ENCODE measurements at regions not wholly inside any gene's neighbourhood (a gene's known extent, or its start where the extent isn't known, plus 50 kb on each side); places are given as distances from the start of the nearest gene placed in this dataset.

DNA sequence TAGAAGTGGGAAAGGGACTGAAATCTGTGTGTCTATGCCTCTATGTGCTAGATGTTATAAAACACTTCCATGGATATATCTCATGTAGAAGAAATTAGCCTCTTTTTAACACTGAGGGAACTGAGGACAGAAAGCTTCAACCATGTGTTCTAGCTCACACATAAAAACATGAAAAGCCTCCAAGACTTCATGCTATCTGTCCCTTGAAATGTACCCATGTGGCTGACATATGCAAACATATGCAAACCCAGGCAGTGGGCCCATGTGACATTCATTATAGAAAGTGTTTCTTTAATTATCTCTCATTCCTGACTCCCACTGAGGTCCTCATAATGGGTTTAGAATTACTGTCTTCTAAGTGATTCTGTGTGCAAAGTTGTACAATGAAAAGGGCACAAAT lies 134.7 kb upstream of the MAF start:
- Histone ChIP-seq H3K4me2 (replicated peaks; ENCODE audit: low read depth, low read length, poor library complexity, severe bottlenecking) (no peak overlapping the region), H3K9ac (ENCODE audit: low read length) (no peak overlapping the region), H4K20me1 (ENCODE audit: control insufficient read depth, insufficient read depth, low read length, poor library complexity, severe bottlenecking) (no peaks in the 10 kb centered on the region), H3K4me3 (ENCODE audit: control extremely low read depth in 1 of 5, extremely low read depth in 1 of 5, insufficient read depth in 1 of 5, low read depth in 2 of 5, low read length in 4 of 5) (no peak overlapping the region), H3K27ac (ENCODE audit: low read length in 2 of 2) (no peak overlapping the region), H3K36me3 (replicated peaks in 1 of 2; ENCODE audit: control extremely low read depth in 1 of 2, control insufficient read depth in 1 of 2, extremely low read depth in 1 of 2, insufficient read depth in 2 of 2, low read length in 1 of 2) (no peaks in the 10 kb centered on the region), H3K79me2 (ENCODE audit: control insufficient read depth, insufficient read depth, low read length) (no peaks in the 10 kb centered on the region), H3K9me3 (ENCODE audit: control extremely low read depth in 1 of 3, control insufficient read depth in 2 of 3, insufficient read depth in 1 of 3, low read length in 2 of 3) (peaks cover 0 to 3% (median 1%) of the 10 kb centered on the region in 3 donors), H3K4me1 (ENCODE audit: control insufficient read depth in 2 of 2, insufficient read depth in 2 of 2, low read length in 2 of 2) (no peaks in the 10 kb centered on the region), H2AFZ (ENCODE audit: insufficient read depth, low read depth, low read length, poor library complexity, severe bottlenecking) (no peak overlapping the region), H3K27me3 (replicated peaks in 1 of 4; ENCODE audit: control extremely low read depth in 1 of 4, control insufficient read depth in 3 of 4, insufficient read depth in 4 of 4, low read length in 3 of 4) (no peaks in the 10 kb centered on the region)
- ChIA-PET CTCF (no interaction called here), POLR2A (no interaction called here)
- intact Hi-C loops (cut with micrococcal nuclease) = no loop called here
- Mint-ChIP-seq H3K9me3 (ENCODE audit: insufficient read depth) (peaks cover 2% of the 10 kb centered on the region), H3K27ac (no peak overlapping the region), H3K27me3 (no peaks in the 10 kb centered on the region), H3K4me1 (no peaks in the 10 kb centered on the region), H3K4me3 (no peak overlapping the region)
- DNase-seq (no peak), ATAC-seq (ENCODE audit: low read depth) (no peak)
- TF ChIP-seq EZH2 (IDR thresholded peaks at IDR 0.05; ENCODE audit: borderline replicate concordance, insufficient read depth, low read depth, low read length, poor library complexity, severe bottlenecking) = no peak
- TF ChIP-seq, protein P1, sequence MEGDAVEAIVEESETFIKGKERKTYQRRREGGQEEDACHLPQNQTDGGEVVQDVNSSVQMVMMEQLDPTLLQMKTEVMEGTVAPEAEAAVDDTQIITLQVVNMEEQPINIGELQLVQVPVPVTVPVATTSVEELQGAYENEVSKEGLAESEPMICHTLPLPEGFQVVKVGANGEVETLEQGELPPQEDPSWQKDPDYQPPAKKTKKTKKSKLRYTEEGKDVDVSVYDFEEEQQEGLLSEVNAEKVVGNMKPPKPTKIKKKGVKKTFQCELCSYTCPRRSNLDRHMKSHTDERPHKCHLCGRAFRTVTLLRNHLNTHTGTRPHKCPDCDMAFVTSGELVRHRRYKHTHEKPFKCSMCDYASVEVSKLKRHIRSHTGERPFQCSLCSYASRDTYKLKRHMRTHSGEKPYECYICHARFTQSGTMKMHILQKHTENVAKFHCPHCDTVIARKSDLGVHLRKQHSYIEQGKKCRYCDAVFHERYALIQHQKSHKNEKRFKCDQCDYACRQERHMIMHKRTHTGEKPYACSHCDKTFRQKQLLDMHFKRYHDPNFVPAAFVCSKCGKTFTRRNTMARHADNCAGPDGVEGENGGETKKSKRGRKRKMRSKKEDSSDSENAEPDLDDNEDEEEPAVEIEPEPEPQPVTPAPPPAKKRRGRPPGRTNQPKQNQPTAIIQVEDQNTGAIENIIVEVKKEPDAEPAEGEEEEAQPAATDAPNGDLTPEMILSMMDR (IDR thresholded peaks at IDR 0.05) = no peak

DNA sequence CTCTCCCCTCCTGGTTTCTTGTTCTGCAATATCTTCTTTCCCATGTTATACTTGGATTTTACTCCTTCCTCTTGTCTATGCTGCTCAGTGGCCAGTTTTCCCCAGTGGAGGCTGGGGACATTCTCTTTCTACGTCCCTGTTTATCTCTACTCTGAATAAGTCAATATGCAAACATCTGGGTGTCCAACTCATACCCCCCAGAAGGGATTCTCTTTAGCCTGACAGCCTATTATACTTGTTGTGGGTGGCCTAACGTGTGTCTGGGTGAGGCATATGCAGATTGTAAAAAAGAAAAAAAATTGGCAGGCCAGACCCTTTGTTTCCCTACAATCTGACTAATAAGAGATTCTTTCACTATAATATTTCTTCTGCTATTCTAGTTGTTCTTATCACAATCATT lies 134.2 kb upstream of the MAF start:
- H3K36me3 ChIP-seq (replicated peaks in 1 of 2; ENCODE audit: control extremely low read depth in 1 of 2, control insufficient read depth in 1 of 2, extremely low read depth in 1 of 2, insufficient read depth in 2 of 2, low read length in 1 of 2) = no peaks in the 10 kb centered on the region
- no peaks in the 10 kb centered on the region for H4K20me1 ChIP-seq (ENCODE audit: control insufficient read depth, insufficient read depth, low read length, poor library complexity, severe bottlenecking)
- no peaks in the 10 kb centered on the region for H3K79me2 ChIP-seq (ENCODE audit: control insufficient read depth, insufficient read depth, low read length)
- Mint-ChIP-seq H3K4me3 (no peak overlapping the region), H3K4me1 (no peaks in the 10 kb centered on the region), H3K9me3 (ENCODE audit: insufficient read depth) (peaks cover 2% of the 10 kb centered on the region), H3K27ac (no peak overlapping the region), H3K27me3 (no peaks in the 10 kb centered on the region)
- H3K27ac ChIP-seq (ENCODE audit: low read length in 2 of 2) = no peak overlapping the region
- DNase-seq (no peak), ATAC-seq (ENCODE audit: low read depth) (no peak)
- no CpG with 5 or more reads among the region's 2 CpGs for WGBS (ENCODE audit: insufficient coverage)
- H3K4me1 ChIP-seq (ENCODE audit: control insufficient read depth in 2 of 2, insufficient read depth in 2 of 2, low read length in 2 of 2) = no peaks in the 10 kb centered on the region
- POLR2A ChIA-PET = no interaction called here
- no peaks in the 10 kb centered on the region for H3K27me3 ChIP-seq (replicated peaks in 1 of 4; ENCODE audit: control extremely low read depth in 1 of 4, control insufficient read depth in 3 of 4, insufficient read depth in 4 of 4, low read length in 3 of 4)
- H3K9me3 ChIP-seq (ENCODE audit: control extremely low read depth in 1 of 3, control insufficient read depth in 2 of 3, insufficient read depth in 1 of 3, low read length in 2 of 3) = peaks cover 0 to 3% (median 1%) of the 10 kb centered on the region in 3 donors
- H3K4me2 ChIP-seq (replicated peaks; ENCODE audit: low read depth, low read length, poor library complexity, severe bottlenecking) = no peak overlapping the region
- CTCF ChIA-PET = no interaction called here
- no peak overlapping the region for H3K4me3 ChIP-seq (ENCODE audit: control extremely low read depth in 1 of 5, extremely low read depth in 1 of 5, insufficient read depth in 1 of 5, low read depth in 2 of 5, low read length in 4 of 5)
- no peak overlapping the region for H3K9ac ChIP-seq (ENCODE audit: low read length)
- no peak for TF ChIP-seq EZH2 (IDR thresholded peaks at IDR 0.05; ENCODE audit: borderline replicate concordance, insufficient read depth, low read depth, low read length, poor library complexity, severe bottlenecking)
- TF ChIP-seq, protein P1 (IDR thresholded peaks at IDR 0.05) = no peak
- H2AFZ ChIP-seq (ENCODE audit: insufficient read depth, low read depth, low read length, poor library complexity, severe bottlenecking) = no peak overlapping the region
- intact Hi-C loops (cut with micrococcal nuclease) = no loop called here
